22Rv1 (cell line): ENCODE measurements at regions not wholly inside any gene's neighbourhood (a gene's known extent, or its start where the extent isn't known, plus 50 kb on each side); places are given as distances from the start of the nearest gene placed in this dataset.

ENCODE experiments used
- CTCF ChIP-seq: fragments of 450-650 bp; IDR thresholded peaks from 2 replicates; pipeline ENCODE4 v1.5.1; 2017; ENCODE audit warnings: mild to moderate bottlenecking
- ZFX ChIP-seq: fragments of 450-650 bp; IDR thresholded peaks from 2 replicates; pipeline ENCODE4 v1.6.1; 2017; ENCODE audit warnings: antibody characterized with exemption, borderline replicate concordance

GRCh38 chr10:124155781-124156435 lies 62.5 kb upstream of the CHST15 start:
- no peak for TF ChIP-seq ZFX
- no peak for TF ChIP-seq CTCF
